K562 (cell line): ENCODE measurements at regions not wholly inside any gene's neighbourhood (a gene's known extent, or its start where the extent isn't known, plus 50 kb on each side); places are given as distances from the start of the nearest gene placed in this dataset.

Experiments
- ATAC-seq: fragments of 200-7000 bp; cut with Tn5 transposase; 3 replicates; pipeline ENCODE4 v1.9.1; 2020; ENCODE audit warnings: moderate library complexity
- BruUV-seq: library from RNA; stranded (reverse); fragments of 400-500 nt; replicated peaks from 2 replicates; lab custom pipeline; 2021; lab: Mats Ljungman, UMichigan
- CTCF ChIA-PET: fragments of 300-600 bp; formaldehyde crosslinking; extraction: SDS; loops from one replicate; lab custom pipeline; 2021; ENCODE audit warnings: low intra/inter-chr PET ratio; lab: Yijun Ruan, JAX
- POLR2A ChIA-PET: fragments of 300-600, 350-650 bp; sonication (Branson Sonifier 250); formaldehyde crosslinking; extraction: SDS; loops from one replicate; lab custom pipeline; 2021; ENCODE audit warnings: antibody characterized with exemption, inconsistent platforms; lab: Yijun Ruan, JAX
- DNase-seq, 4 experiments: peaks; one replicate each; pipeline versions ENCODE4 v3.0.0 to v3.0.0-alpha.2; 2011 to 2018; ENCODE audit warnings: low spot score in 3 of 4, mixed read lengths in 3 of 4; ENCODE audit errors: extremely low read depth in 1 of 4
- FAIRE-seq: peaks from 2 replicates; lab custom pipeline; 2011; peaks lifted over from hg19 to GRCh38; lab: Jason Lieb, UNC
- H2AFZ ChIP-seq: 2 replicates; pipeline ENCODE4 v1.6.0; 2011; ENCODE audit warnings: low read depth, low read length, control low read depth, inconsistent platforms
- H3K27ac ChIP-seq: fragments of 200-600 bp; 3 replicates; pipeline ENCODE4 v1.8.0; 2011; ENCODE audit warnings: low read depth, mild to moderate bottlenecking, control low read depth, inconsistent platforms, low read length, moderate library complexity, mixed read lengths; ENCODE audit errors: extremely low read depth
- H3K27me3 ChIP-seq, 2 experiments: fragments of 300-600 bp in 1 of 2; 2 replicates in 1 of 2; 3 replicates in 1 of 2; pipeline versions ENCODE4 v1.6.0 to v1.8.0; 2011; ENCODE audit warnings: inconsistent platforms in 2 of 2, low read length in 2 of 2, mild to moderate bottlenecking in 1 of 2, mixed read lengths in 1 of 2, moderate library complexity in 1 of 2; ENCODE audit not compliant: control insufficient read depth in 2 of 2, insufficient read depth in 2 of 2
- H3K36me3 ChIP-seq: fragments of 300-600 bp; 3 replicates; pipeline ENCODE4 v1.8.0; 2011; ENCODE audit warnings: mild to moderate bottlenecking, low read length, inconsistent platforms; ENCODE audit not compliant: control insufficient read depth, insufficient read depth
- H3K4me1 ChIP-seq, 2 experiments: fragments of 200-600 bp in 1 of 2; replicated peaks in 1 of 2; 2 replicates in 1 of 2; 3 replicates in 1 of 2; pipeline versions ENCODE4 v1.5.1 to v1.8.0; 2011; ENCODE audit warnings: inconsistent platforms in 2 of 2, low read length in 2 of 2, mild to moderate bottlenecking in 1 of 2, mixed read lengths in 1 of 2, moderate library complexity in 1 of 2; ENCODE audit not compliant: control insufficient read depth in 2 of 2, insufficient read depth in 2 of 2
- H3K4me2 ChIP-seq: 2 replicates; pipeline ENCODE4 v1.6.1; 2011; ENCODE audit warnings: low read length, control low read depth, inconsistent platforms, mixed read lengths; ENCODE audit not compliant: insufficient read depth
- H3K4me3 ChIP-seq: fragments of 200-600 bp; sonication (generic), shearing (Covaris generic); 2 replicates; pipeline ENCODE4 v1.5.1; 2016; ENCODE audit warnings: control low read depth, inconsistent platforms
- H3K79me2 ChIP-seq: fragments of 200-600 bp; 3 replicates; pipeline ENCODE4 v1.8.0; 2011; ENCODE audit warnings: low read length, inconsistent platforms; ENCODE audit not compliant: control insufficient read depth, insufficient read depth
- H3K9ac ChIP-seq, 2 experiments: 2 replicates each; pipeline versions ENCODE4 v1.6.0 to v1.6.1; 2011; ENCODE audit warnings: low read depth in 2 of 2, low read length in 2 of 2, control low read depth in 1 of 2, inconsistent platforms in 1 of 2, mild to moderate bottlenecking in 1 of 2, mixed read lengths in 1 of 2; ENCODE audit not compliant: insufficient read depth in 1 of 2
- H3K9me1 ChIP-seq: one replicate; pipeline ENCODE4 v1.6.0; 2011; ENCODE audit warnings: inconsistent platforms, mild to moderate bottlenecking, low read length, moderate library complexity; ENCODE audit not compliant: control insufficient read depth, insufficient read depth
- H3K9me3 ChIP-seq: replicated peaks from 2 replicates; pipeline ENCODE4 v1.5.1; 2011; ENCODE audit warnings: low read depth, low read length, inconsistent platforms; ENCODE audit not compliant: control insufficient read depth, insufficient read depth
- H4K20me1 ChIP-seq: replicated peaks from 2 replicates; pipeline ENCODE4 v1.6.1; 2011; ENCODE audit warnings: low read length, inconsistent platforms, mixed read lengths; ENCODE audit not compliant: control insufficient read depth, insufficient read depth
- BCL6 ChIP-seq: fragments of 250-450 bp; sonication (Bioruptor Pico); IDR thresholded peaks from 2 replicates; pipeline ENCODE4 v1.4.0; 2020
- CXXC5 ChIP-seq: fragments of 250-450 bp; sonication (Bioruptor Pico); IDR thresholded peaks from 2 replicates; pipeline ENCODE4 v1.8.0; 2022; ENCODE audit warnings: inconsistent platforms, mild to moderate bottlenecking, moderate library complexity
- HDAC8 ChIP-seq: fragments of 450-650 bp; IDR thresholded peaks from 2 replicates; pipeline ENCODE4 v1.6.1; 2016; ENCODE audit warnings: mild to moderate bottlenecking, missing genetic modification characterization, moderate library complexity, missing compliant biosample characterization
- HNRNPK ChIP-seq: fragments of 200-400 bp; formaldehyde crosslinking; IDR thresholded peaks from one replicate; pipeline ENCODE4 v1.6.1; 2018; ENCODE audit warnings: mild to moderate bottlenecking, low read depth, low read length; ENCODE audit not compliant: poor library complexity, severe bottlenecking
- HSF4 ChIP-seq: fragments of 250-450 bp; sonication (Bioruptor Pico); IDR thresholded peaks from 2 replicates; pipeline ENCODE4 v2.1.2; 2022; ENCODE audit warnings: mild to moderate bottlenecking, moderate library complexity, borderline replicate concordance
- RHOXF2B ChIP-seq: fragments of 250-450 bp; sonication (Bioruptor Pico); conservative IDR thresholded peaks from 2 replicates; pipeline ENCODE4 v1.5.1; 2021
- RUNX1 ChIP-seq: sonication (generic); IDR thresholded peaks from 2 replicates; pipeline ENCODE4 v1.6.1; 2016; ENCODE audit warnings: antibody characterized with exemption, low read depth
- SRSF3 ChIP-seq: fragments of 200-400 bp; formaldehyde crosslinking; IDR thresholded peaks from 2 replicates; pipeline ENCODE4 v1.6.1; 2016; ENCODE audit warnings: mild to moderate bottlenecking, low read length, moderate library complexity; ENCODE audit not compliant: insufficient read depth
- ZFP1 ChIP-seq: fragments of 450-650 bp; formaldehyde crosslinking; IDR thresholded peaks from 2 replicates; pipeline ENCODE4 v1.4.0; 2020; ENCODE audit warnings: mild to moderate bottlenecking, mixed read lengths
- ZNF134 ChIP-seq: fragments of 250-450 bp; sonication (Bioruptor Pico); conservative IDR thresholded peaks from 2 replicates; pipeline ENCODE4 v1.4.0; 2020
- ZNF707 ChIP-seq: fragments of 250-450 bp; sonication (Bioruptor Pico); conservative IDR thresholded peaks from 2 replicates; pipeline ENCODE4 v1.8.0; 2022; ENCODE audit warnings: inconsistent platforms, mild to moderate bottlenecking, moderate library complexity
- WGBS: fragments of 100-300 bp; shearing (Covaris generic); methylation state at CpG from one replicate; pipeline ENCODE4 v1.1.6; 2016; ENCODE audit warnings: low coverage, mixed read lengths; ENCODE audit not compliant: insufficient coverage; ENCODE audit errors: missing lambda C conversion rate; 5-methylcytosine and 5-hydroxymethylcytosine counted together
- in situ Hi-C: fragments of 300-500 bp; cut with MboI; formaldehyde crosslinking; loops from 4 replicates; pipeline ENCODE4 v1.15.0; 2018; ENCODE audit warnings: inconsistent platforms, mixed read lengths
- intact Hi-C: fragments of 100-400 bp; cut with micrococcal nuclease; formaldehyde crosslinking; loops from 2 replicates; pipeline ENCODE4 v1.14.2; 2022
- TF ChIP-seq, protein P1 (sequence below): fragments of 450-650 bp; IDR thresholded peaks from 2 replicates; pipeline ENCODE4 v1.7.1; 2018; ENCODE audit warnings: mild to moderate bottlenecking, low read depth; ENCODE audit not compliant: partially characterized antibody
- TF ChIP-seq, protein P2 (sequence below): fragments of 450-650 bp; IDR thresholded peaks from 2 replicates; pipeline ENCODE4 v1.6.1; 2016

DNA sequence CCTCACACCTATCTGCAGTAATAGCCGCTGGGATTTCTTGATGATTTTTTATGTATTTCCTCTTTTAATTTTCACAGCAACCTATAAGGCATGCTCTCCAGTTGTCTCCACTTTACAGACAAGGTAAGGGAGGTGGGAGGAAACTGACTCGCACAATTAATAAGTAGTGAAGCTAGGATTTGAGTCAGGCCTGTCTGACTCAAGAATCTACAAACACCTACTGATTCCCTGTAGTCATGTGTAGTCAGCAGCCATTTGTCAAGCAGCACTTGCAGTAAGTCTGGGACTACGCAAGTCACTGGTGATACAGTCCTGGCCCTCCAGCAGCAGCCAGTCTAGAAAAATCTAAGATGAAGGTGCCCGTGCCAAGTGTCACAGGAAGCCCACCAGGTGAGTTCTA is 193.6 kb upstream of the PKDCC start:
- H3K4me1 ChIP-seq, result no peaks in the 10 kb centered on the region
- DNase-seq (no peak), FAIRE-seq (no peak), ATAC-seq (no peak)
- no peak overlapping the region for H3K4me3 ChIP-seq
- ChIA-PET CTCF (interaction anchor here (0.8 to 4.8 kb wide), 4 partner anchors 13 to 385 kb away, joined by 3 to 23 read pairs (median 4); no protein-coding TSS in a partner anchor), POLR2A (no interaction called here)
- in situ Hi-C loops (loop anchor here (25.0 kb wide), 1 partner anchor 358 kb away; no protein-coding TSS in a partner anchor), intact Hi-C loops (loop anchor here (5.0 kb wide), 1 partner anchor 383 kb away; no protein-coding TSS in a partner anchor)
- 2% methylated on average over 4 of the region's 4 CpGs for WGBS
- BruUV-seq, result no TSS peak
- no peak overlapping the region for H3K27ac ChIP-seq
- H3K36me3 ChIP-seq, result no peaks in the 10 kb centered on the region
- no peaks in the 10 kb centered on the region; a peak in 1 of 5 replicates for H3K27me3 ChIP-seq
- no peaks in the 10 kb centered on the region for H3K9me3 ChIP-seq
- 0 out of 2 replicates have a peak, but pooled peaks cover 3% of the 10 kb centered on the region for H4K20me1 ChIP-seq
- TF ChIP-seq RHOXF2B (CRISPR knock-in tag), result no peak
- TF ChIP-seq, protein P1, sequence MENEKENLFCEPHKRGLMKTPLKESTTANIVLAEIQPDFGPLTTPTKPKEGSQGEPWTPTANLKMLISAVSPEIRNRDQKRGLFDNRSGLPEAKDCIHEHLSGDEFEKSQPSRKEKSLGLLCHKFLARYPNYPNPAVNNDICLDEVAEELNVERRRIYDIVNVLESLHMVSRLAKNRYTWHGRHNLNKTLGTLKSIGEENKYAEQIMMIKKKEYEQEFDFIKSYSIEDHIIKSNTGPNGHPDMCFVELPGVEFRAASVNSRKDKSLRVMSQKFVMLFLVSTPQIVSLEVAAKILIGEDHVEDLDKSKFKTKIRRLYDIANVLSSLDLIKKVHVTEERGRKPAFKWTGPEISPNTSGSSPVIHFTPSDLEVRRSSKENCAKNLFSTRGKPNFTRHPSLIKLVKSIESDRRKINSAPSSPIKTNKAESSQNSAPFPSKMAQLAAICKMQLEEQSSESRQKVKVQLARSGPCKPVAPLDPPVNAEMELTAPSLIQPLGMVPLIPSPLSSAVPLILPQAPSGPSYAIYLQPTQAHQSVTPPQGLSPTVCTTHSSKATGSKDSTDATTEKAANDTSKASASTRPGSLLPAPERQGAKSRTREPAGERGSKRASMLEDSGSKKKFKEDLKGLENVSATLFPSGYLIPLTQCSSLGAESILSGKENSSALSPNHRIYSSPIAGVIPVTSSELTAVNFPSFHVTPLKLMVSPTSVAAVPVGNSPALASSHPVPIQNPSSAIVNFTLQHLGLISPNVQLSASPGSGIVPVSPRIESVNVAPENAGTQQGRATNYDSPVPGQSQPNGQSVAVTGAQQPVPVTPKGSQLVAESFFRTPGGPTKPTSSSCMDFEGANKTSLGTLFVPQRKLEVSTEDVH, result no peak
- TF ChIP-seq HSF4 (CRISPR knock-in tag), result no peak
- TF ChIP-seq ZNF707 (CRISPR knock-in tag), result no peak
- TF ChIP-seq BCL6 (CRISPR knock-in tag), result no peak
- TF ChIP-seq, protein P2, sequence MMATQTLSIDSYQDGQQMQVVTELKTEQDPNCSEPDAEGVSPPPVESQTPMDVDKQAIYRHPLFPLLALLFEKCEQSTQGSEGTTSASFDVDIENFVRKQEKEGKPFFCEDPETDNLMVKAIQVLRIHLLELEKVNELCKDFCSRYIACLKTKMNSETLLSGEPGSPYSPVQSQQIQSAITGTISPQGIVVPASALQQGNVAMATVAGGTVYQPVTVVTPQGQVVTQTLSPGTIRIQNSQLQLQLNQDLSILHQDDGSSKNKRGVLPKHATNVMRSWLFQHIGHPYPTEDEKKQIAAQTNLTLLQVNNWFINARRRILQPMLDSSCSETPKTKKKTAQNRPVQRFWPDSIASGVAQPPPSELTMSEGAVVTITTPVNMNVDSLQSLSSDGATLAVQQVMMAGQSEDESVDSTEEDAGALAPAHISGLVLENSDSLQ, result no peak
- TF ChIP-seq HDAC8, result no peak
- TF ChIP-seq RUNX1, result no peak
- TF ChIP-seq SRSF3, result no peak
- no peak for TF ChIP-seq CXXC5 (CRISPR knock-in tag)
- no peak for TF ChIP-seq HNRNPK
- no peak for TF ChIP-seq ZNF134 (CRISPR knock-in tag)
- no peak for TF ChIP-seq ZFP1 (CRISPR knock-in tag)
- TF ChIP-seq, all 486 proteins: peak for 0
- H3K9ac ChIP-seq, result no peak overlapping the region
- H2AFZ ChIP-seq, result no peak overlapping the region
- H3K4me2 ChIP-seq, result no peak overlapping the region
- H3K79me2 ChIP-seq, result no peaks in the 10 kb centered on the region
- no peaks in the 10 kb centered on the region for H3K9me1 ChIP-seq
